GM11168 (cell line): ENCODE measurements at regions not wholly inside any gene's neighbourhood (a gene's known extent, or its start where the extent isn't known, plus 50 kb on each side); places are given as distances from the start of the nearest gene placed in this dataset.
"Not testable (repeated sequence)": the region's sequence is repeated elsewhere in the genome, so short reads cannot be mapped to it uniquely, and the experiment has no call there.

Experiments used
- in situ Hi-C: fragments of 300-500 bp; cut with MboI; formaldehyde crosslinking; loops from one replicate; pipeline ENCODE4 v1.12.0; 2022; ENCODE audit warnings: low sequenced_read_pairs; ENCODE audit not compliant: unreplicated experiment

DNA sequence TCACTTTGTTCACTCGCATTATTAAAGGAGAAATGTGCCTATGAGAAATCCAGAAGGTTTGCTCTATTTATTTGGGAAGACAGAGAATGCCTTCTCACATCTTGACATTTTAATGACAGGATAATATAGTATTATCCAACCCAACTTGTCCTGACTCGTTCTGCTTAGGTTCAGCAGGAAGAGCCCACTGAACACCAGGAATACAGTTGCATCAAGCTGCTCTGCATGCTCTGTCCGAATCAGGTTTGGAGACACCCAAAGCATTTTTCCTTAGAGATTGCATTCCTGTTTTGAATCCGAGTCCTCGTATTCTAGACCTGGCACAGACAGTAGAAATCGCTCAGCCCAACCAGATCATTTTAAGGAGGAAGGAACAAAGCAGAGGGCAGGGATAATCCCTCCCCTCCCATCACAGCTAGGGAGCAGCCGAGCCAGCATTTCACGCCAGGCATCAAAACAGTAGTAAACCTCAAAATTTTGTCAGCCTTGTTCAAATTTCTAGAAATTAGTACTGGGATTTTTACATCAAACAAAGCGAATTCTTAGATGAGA, 837.4 kb upstream of the ID2 start:
- in situ Hi-C loops = no loop called here

DNA sequence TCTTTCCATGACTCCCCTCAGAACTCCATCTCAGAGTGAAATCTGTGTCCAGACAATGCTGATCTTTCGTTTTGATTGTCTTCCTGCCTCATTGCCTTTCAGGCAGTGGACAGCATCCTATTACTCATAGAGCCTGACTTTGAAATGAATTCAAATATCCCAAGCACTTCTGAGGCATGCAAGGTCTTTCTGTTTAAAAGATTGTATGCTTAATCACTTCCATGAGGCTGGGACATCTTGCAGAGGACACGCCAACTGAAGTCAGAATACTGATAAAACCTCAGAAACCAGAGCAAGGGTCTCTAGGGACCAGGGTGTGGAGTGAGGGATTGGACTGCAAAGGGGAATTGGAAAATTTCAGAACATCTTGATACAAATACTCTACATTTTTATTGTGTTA, 836.5 kb upstream of the ID2 start:
- in situ Hi-C loops = no loop called here

DNA sequence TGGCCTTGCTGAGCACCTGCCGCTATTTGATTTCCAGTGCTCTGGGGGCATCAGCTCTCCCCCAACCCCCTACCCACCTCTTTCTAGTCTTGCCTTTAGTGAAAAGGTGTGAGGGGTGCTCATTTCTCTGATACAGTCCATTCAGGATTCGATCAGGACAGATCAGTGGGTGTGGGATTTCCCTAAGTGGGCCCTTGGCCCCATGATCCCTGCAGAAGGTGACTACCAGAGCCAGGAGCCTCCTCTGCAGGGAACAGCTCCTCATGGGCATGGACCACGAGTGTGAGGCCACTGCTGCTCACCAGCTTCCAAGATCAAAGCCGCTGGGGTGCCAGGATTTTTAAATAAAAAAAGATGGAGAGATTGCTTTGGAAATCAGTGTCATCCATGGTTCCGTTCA, 835.2 kb upstream of the ID2 start:
- in situ Hi-C loops = no loop called here

DNA sequence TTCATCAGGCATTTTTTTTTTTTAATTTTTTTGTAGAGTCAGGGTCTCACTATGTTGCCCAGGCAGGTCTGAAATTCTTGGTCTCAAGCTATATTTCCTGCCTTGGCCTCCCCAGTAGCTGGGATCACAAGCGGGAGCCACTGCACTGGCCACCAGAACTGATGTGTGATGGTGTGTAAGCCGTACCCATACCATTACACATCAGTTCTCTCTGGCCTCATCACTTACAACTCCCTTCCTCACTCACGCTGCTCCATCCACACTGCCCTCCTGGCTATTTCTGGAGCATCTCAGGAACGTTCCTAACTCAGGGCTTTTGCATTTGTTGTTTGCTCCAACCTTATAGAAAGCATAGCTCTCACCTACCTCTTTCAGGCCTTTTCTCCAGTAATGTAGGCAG, 834.5 kb upstream of the ID2 start:
- in situ Hi-C loops = no loop called here

DNA sequence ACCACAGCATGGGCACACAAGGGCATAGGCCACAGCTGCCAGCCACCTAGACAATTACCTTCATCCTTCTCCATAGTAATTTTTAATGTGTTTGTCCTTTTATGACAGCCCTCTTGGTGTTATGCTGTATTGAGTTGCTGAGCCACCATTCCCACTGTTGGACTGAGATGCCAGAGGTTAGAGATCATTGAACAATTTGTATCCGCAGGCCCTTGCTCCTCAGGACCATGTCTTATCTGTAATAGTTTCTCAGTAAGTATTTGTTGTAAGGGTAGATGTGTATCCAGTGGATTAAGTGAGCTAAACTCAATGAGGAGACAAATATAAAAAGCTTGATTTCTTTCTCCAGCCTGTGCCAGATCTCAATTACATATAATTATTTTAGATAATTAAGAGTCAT, 832.8 kb upstream of the ID2 start:
- in situ Hi-C loops = no loop called here

DNA sequence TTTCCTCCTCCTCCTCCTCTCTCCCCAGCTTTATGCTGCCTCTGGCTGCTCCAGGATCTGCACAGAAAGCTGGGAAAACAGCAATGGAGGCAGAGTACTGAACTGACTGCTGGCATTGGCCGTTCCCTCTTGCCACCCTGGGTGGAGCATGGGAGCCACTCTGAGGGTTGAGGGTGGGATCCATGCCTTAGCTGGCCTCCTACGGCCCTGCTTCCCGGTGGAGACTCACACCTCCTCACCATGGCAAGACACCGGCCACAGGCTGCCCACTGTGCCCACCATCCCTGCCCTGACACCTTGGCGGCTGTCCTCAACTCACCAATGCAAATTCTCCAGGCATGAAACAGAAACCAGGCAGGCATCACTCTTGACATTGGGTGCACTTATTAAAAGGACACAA, 832.3 kb upstream of the ID2 start:
- in situ Hi-C loops = no loop called here

DNA sequence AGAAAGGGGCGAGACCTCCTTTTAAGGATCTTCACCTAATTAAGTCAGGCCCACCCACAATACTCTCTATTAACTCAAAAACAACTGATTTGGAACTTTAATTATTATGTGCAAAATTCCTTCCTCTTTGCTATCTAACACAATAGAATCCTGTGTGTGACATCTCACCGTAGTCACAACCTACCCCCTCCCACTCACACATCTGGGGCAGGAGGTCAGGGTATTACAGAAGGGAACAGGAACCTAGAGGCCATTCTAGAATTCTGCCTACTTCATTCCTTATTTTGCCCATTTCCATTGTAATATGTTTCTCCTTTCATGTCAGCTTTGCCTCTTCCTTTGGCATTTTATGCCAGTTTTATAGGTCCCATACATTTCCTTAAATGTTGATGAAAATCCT, 829.3 kb upstream of the ID2 start:
- in situ Hi-C loops = no loop called here

DNA sequence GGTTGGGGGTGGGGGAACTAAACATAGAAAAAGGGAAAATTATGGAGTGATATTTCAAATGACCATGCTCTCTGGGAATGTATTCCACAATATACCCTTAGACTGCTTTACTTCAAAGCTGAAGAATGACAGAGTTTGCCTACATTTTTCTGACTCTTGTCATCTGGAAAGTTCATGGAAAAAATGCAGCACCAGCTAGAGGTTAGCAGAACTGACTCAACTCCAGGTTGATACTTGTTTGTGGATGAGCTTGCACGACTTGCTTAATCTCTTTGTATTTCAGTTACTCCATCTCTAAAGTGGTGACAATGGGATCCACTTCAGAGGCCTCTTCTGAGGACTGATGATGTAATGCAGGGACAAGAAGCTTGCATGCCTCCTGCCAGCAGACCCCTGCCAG, 824.0 kb upstream of the ID2 start:
- in situ Hi-C loops = no loop called here

DNA sequence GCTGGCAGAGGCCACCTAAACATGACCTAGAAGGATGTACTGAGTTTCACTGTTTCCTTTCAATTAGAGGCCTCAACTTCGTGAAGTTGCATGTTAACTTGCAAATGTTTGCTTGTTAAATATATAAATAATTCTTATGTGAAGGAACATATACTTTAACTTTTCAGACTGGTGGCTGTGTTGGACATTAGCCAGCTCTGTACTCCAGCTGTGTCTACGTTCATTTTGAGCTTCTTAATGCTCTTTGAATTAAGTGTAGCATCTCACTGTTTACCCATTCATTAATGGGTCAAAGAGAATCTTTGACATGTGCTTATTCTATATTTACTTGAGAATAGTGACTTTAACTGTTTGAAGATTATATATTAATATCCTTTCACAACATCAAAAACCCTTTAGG, 823.2 kb upstream of the ID2 start:
- in situ Hi-C loops = no loop called here

DNA sequence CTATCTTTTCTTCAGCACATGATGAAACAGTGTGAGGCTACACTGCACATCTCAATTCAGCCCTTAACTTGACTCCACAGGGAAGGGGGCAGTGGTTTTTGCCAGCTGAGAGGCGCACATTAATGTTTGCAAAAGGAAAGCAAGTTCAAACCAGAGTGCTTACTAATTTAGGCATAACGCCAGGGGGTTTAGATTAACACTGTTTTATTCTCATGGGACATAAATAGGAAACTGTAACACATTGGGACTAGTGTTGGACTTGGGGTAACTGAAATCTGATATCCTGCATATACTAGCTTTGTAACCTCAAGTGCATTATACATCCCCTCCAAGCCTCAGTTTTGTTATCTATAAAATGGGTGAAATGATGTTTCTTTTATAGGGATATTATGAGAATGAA, 821.2 kb upstream of the ID2 start:
- in situ Hi-C loops = no loop called here

DNA sequence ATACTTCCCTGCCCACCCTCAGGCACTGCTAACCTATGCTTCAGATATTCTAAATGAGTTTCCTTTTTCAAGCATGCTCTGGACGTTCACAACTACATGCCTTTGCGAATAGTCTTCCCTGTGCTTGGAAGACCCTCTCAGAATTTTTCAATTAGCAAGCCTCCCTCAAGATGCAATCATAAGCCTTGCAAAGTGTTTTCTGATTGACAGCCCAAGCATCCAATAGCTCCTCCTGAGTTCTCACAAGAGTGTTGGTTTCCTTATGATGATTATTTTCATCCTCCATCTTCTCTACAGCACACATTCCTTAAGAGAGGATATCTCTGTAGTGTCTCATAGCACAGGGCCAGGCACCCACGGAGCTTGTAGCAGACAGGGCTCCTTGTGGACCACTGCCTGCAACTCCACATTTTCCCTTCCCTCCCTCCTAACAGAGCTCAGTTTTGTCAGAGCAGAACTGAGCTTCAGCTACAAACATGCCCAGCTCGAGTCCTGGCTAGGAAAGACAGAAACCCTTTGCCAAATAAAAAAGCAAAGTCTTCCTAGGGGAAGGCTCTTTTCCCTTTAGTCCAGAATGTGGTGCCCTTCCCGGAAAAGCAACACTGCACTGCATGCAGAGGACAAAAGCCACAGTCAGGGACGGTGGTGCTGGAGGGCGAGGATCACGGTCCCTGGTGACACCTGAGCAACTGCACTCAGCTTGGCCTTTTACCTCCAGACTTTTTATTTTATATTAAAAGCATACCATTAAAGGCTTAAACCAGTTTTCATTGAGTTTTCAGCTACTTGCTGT, 819.8 kb upstream of the ID2 start:
- in situ Hi-C loops = no loop called here

DNA sequence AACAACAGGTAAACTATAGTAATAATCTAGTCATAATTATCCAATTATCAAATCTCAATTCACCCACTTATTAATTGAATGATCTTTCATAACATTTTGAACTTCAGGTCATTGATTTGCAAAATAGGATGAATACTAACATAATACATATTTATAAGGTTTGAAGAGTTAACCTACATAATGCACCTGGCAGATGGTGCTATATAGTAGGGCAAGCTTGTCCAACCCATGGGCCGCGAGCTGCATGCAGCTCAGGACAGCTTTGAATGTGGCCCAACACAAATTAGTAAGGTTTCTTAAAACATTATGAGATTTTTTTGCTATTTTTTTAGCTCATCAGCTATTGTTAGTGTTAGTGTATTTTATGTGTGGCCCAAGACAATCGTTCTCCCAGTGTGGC, 815.8 kb upstream of the ID2 start:
- in situ Hi-C loops = no loop called here

DNA sequence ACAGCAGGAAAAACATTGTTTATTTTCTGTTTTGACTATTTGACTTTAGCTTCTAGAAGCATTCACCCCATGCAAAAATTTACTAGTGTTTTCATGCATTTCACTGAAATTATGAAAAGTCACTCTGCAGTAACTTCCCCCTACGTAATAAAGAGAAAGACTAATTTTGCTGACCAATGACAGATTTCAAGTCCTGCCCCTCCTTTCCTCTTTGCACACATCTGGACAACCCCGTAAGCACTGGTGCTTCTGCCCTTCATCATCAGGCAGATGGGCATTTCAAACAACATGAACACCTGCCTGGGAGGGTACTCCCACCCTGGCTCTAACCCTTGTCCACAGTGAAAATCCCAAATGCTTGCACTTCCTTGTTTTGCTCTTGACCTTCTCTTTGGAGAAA, 815.0 kb upstream of the ID2 start:
- in situ Hi-C loops = no loop called here

DNA sequence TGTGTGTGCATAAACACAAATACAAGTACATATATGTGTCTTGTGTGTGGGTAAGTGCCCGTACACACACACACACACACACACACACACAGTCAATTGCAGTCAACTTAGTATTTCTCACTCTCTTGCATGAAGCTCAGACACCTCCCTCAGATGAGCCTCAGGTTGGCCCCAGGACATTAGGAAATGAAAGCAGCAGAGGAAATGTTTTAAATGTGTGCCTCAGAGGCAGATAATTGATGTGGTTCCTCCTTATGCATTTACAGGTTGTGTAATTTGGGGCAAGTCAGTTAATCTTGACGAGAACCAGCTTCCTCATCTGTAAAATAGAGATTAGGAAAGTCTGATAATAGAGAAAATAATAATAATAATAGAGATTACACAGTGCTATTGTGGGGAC, 814.0 kb upstream of the ID2 start:
- in situ Hi-C loops = no loop called here

DNA sequence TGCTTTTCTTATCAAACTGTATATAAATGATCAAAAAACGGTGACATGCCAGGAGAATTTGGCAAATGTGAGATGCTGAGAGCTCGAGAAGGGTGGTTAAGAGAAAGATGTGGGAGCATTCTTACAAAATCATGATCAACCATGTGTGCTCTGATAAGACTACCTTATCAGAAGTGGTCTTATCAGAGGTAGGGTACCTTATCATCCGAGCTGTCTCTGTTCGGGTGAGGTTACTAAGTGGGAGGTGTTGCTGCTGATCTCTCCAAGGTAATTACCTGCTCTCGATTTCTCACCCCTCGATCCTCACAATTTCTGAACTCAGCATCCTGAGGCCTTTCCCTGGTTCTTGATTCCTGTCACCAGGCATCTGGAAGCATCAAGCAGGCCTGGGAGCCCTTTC, 813.0 kb upstream of the ID2 start:
- in situ Hi-C loops = no loop called here

DNA sequence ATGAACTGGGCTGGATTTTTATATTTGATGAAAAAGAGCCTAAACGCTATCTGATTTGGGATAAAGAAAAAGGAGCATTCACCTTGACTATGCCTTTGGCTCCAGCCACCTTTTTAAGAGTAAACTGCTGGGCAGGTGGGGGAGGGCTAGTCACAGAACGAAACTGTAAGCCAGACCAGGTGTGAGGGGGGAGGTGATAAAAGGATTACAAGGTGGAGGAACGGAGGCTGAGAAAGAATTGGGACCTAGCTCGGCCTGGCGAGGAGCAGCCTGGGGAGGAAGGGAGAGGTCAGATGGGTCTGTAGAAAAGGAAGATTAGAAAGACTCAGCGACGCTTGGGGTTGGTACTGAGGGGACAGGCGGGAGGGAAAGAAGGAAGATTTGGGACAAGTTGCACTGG, 805.4 kb upstream of the ID2 start:
- in situ Hi-C loops = not testable (repeated sequence)

DNA sequence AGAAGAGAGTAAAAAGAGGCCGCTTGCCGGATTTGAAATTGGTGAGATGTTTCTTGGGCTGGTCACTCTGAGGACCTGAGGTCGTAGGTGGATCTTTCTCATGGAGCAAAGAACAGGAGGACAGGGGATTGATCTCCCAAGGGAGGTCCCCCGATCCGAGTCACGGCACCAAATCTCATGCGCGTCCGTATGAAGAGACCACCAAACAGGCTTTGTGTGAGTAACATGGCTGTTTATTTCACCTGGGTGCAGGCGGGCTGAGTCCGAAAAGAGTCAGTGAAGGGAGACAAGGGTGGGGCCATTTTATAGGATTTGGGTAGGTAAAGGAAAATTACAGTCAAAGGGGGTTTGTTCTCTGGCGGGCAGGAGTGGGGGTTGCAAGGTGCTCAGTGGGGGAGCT, 803.6 kb upstream of the ID2 start:
- in situ Hi-C loops = not testable (repeated sequence)

DNA sequence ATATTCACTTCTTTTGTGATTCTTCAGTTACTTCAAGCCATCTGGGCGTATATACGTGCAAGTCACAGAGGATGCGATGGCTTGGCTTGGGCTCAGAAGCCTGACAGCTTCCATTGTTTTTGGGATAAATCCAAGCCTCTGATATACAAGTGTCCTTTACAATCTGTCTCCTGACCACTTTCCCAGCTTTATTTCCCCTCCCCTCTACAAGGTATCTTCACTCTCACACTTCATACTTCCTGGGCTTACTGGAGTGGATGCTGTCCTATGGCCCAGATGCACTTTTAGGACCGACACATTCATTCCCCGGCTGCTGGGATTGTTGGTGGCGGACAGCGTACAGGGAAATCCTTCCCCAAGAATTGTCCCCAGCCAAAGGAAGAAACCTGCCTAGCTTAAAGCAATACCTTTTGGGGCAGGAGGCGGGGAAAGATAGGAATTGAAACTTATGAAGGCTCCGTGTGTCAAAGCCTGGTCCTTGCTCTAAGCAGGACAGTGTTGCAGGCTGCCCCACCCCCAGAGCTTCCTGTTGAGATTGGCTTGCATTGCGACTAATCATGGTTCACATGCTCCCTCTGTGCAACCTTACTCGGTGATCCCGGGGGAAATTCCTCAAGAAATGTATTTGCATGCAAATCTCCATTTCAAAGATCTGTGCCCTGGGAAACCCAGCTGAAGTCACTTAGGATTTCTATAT, 802.9 kb upstream of the ID2 start:
- in situ Hi-C loops = no loop called here

DNA sequence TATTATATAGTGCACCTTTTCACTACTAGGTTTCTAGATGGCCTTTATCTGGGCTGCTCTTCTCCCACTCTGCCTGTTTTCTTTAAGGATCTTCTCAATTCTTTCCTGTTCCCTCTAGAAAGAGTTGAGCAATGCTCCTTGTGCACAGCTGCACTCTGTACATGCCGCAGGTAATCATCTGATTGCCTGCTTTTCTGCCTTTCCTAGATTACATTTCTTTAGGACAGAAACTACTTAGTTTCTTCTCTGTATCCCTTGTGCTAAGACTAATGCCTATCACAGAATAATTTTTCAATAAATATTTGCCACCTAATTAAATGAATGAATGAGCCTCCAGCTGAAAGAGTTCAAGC, 802.4 kb upstream of the ID2 start:
- in situ Hi-C loops = no loop called here

DNA sequence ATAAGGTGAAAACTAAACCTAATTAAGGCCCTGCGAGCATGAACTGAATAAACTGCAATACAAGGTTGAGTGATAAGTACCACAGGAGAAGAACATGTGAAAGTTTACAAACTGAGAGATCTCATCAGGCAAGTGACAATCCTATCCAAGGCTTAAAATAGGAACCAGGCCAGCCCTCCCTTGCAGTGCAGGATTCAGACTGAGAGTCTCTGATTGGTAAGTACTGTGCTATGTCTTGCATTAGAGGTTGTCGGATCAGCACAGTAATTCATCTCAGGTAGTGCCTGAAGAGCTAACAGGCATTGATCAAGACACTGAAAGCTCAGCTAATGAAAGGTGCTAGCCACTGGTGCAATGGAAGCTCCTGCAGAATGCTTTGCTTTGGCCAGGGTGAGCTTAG, 801.7 kb upstream of the ID2 start:
- in situ Hi-C loops = no loop called here

DNA sequence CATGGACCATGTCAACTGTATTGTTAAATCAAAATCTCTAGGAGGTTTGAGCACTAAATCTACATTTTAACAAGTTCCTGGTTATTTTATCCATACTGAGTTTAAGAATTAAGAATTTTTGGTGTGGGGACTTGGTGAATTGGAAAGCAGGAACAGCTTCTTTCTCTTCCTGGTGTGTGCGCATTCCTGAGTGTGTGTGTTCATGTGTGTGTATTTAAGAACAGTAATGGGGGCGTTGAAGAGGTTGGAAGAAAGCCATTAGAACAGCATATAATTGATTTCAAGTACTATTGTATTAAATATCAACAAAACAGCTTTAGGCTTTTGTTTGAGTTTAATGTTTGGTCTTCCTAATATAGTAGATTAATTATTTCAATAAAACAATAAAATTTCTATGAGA, 801.3 kb upstream of the ID2 start:
- in situ Hi-C loops = no loop called here

DNA sequence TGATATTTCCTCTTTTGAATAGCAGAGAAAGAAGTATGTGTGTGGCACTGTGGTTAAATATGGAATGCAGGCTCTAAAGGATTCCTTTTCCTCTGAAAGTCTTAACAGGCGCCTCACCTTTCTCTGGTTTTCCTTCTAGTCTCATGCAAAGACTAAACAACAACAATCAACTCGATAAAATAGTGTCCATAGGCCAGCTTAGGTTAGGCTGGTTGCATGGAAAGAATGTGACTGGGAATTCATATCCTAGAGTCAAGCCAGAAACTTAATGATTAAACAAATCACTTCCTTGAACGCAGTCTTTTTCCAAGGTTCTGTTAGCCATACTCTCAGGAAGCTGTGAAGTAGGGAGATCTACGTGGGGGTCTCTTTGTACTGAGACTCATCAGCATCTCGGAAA, 800.8 kb upstream of the ID2 start:
- in situ Hi-C loops = no loop called here
